ENCODE measurements at regions not wholly inside any gene's neighbourhood (a gene's known extent, or its start where the extent isn't known, plus 50 kb on each side); places are given as distances from the start of the nearest gene placed in this dataset.
A peak's percentile ranks its signal among the peaks of the same experiment; 100 is the strongest.

GRCh38 chr16:66315210-66315825, 51.2 kb upstream of the CDH5 start:
- H3K36me3 Mint-ChIP-seq = no peaks in the 10 kb centered on the region
- no peak overlapping the region for H3K4me3 Mint-ChIP-seq
- no peaks in the 10 kb centered on the region; the same call in 1 of the 2 replicates for H3K27me3 Mint-ChIP-seq (ENCODE audit: low read depth)
- no peaks in the 10 kb centered on the region for H3K9me3 Mint-ChIP-seq
- peak; percentile 95 for ATAC-seq
- CTCF ChIA-PET = interaction anchor here (0.7 to 2.7 kb wide), 8 partner anchors 8 to 90 kb away, joined by 3 to 47 read pairs (median 6); no protein-coding TSS in a partner anchor
- H3K4me1 Mint-ChIP-seq = peaks cover 8% of the 10 kb centered on the region; the same call in 1 of the 2 replicates
- DNase-seq (ENCODE audit: low spot score) = peak; percentile 70
- peak; percentile 89 for TF ChIP-seq CTCF (IDR thresholded peaks at IDR 0.05)
- no peak for TF ChIP-seq JAZF1 (CRISPR knock-in tag; IDR thresholded peaks at IDR 0.05)
- no peak for TF ChIP-seq SMAD4 (CRISPR knock-in tag; IDR thresholded peaks at IDR 0.05)
- POLR2A ChIA-PET = no interaction called here
- no peak overlapping the region for H3K27ac Mint-ChIP-seq

GRCh38 chr16:66311306-66311705, 55.2 kb upstream of the CDH5 start:
- no peak for ATAC-seq
- POLR2A ChIA-PET = no interaction called here
- CTCF ChIA-PET = no interaction called here
- DNase-seq (ENCODE audit: low spot score) = no peak
- H3K36me3 Mint-ChIP-seq = no peaks in the 10 kb centered on the region
- no peaks in the 10 kb centered on the region for H3K9me3 Mint-ChIP-seq
- no peaks in the 10 kb centered on the region; the same call in 1 of the 2 replicates for H3K27me3 Mint-ChIP-seq (ENCODE audit: low read depth)
- peaks cover 8% of the 10 kb centered on the region; the same call in 1 of the 2 replicates for H3K4me1 Mint-ChIP-seq
- H3K27ac Mint-ChIP-seq = no peak overlapping the region
- no peak for TF ChIP-seq FOXJ3 (CRISPR knock-in tag; IDR thresholded peaks at IDR 0.05; ENCODE audit: borderline replicate concordance)
- no peak for TF ChIP-seq ZSCAN18 (CRISPR knock-in tag; IDR thresholded peaks at IDR 0.05)
- no peak overlapping the region for H3K4me3 Mint-ChIP-seq

- Mint-ChIP-seq H3K4me1 (peaks cover 4% of the 10 kb centered on the region; the same call in 1 of the 2 replicates), H3K4me3 (no peak overlapping the region), H3K9me3 (no peaks in the 10 kb centered on the region), H3K36me3 (no peaks in the 10 kb centered on the region), H3K27me3 (ENCODE audit: low read depth) (no peaks in the 10 kb centered on the region; the same call in 1 of the 2 replicates), H3K27ac (no peak overlapping the region)
- POLR2A ChIA-PET = no interaction called here
- CTCF ChIA-PET = no interaction called here
- ATAC-seq = no peak
- DNase-seq (ENCODE audit: low spot score) = no peak
- no peak for TF ChIP-seq ZNF219 (CRISPR knock-in tag; IDR thresholded peaks at IDR 0.05; ENCODE audit: borderline replicate concordance)
- no peak for TF ChIP-seq STAT6 (CRISPR knock-in tag; conservative IDR thresholded peaks at IDR 0.05; ENCODE audit: low read depth)
- TF ChIP-seq ZBTB43 (CRISPR knock-in tag; IDR thresholded peaks at IDR 0.05) = no peak
- no peak for TF ChIP-seq OVOL2 (CRISPR knock-in tag; IDR thresholded peaks at IDR 0.05; ENCODE audit: borderline replicate concordance)
- TF ChIP-seq ERG (CRISPR knock-in tag; IDR thresholded peaks at IDR 0.05) = no peak
- no peak for TF ChIP-seq SMAD3 (CRISPR knock-in tag; IDR thresholded peaks at IDR 0.05; ENCODE audit: borderline replicate concordance)
- no peak for TF ChIP-seq ELF4 (CRISPR knock-in tag; IDR thresholded peaks at IDR 0.05; ENCODE audit: low read depth)
- no peak for TF ChIP-seq GABPB1 (CRISPR knock-in tag; IDR thresholded peaks at IDR 0.05)
- no peak for TF ChIP-seq AFF4 (CRISPR knock-in tag; IDR thresholded peaks at IDR 0.05; ENCODE audit: borderline replicate concordance)
- TF ChIP-seq NR2C2 (CRISPR knock-in tag; IDR thresholded peaks at IDR 0.05) = no peak
- no peak for TF ChIP-seq FOXP1 (CRISPR knock-in tag; IDR thresholded peaks at IDR 0.05; ENCODE audit: borderline replicate concordance)
- no peak for TF ChIP-seq ZNF317 (CRISPR knock-in tag; IDR thresholded peaks at IDR 0.05; ENCODE audit: borderline replicate concordance, low read depth)
These were observed 57.2 kb upstream of the CDH5 start for GRCh38 chr16:66309215-66309807.

Data from WTC11 (cell line).